Neutrophil (primary cell): ENCODE measurements at regions not wholly inside any gene's neighbourhood (a gene's known extent, or its start where the extent isn't known, plus 50 kb on each side); places are given as distances from the start of the nearest gene placed in this dataset.

Source experiments
- H3K27ac ChIP-seq: fragments of 200-600 bp; sonication (generic); 2 replicates; pipeline ENCODE4 v1.5.1; 2016; ENCODE audit warnings: mild to moderate bottlenecking, moderate library complexity
- H3K27me3 ChIP-seq: fragments of 200-600 bp; sonication (generic); 2 replicates; pipeline ENCODE4 v1.6.0; 2016; ENCODE audit warnings: mild to moderate bottlenecking
- H3K36me3 ChIP-seq: fragments of 200-600 bp; sonication (generic); 2 replicates; pipeline ENCODE4 v1.5.1; 2017
- H3K4me1 ChIP-seq, 2 experiments: fragments of 200-600 bp in 1 of 2; sonication (generic) in 1 of 2; 1 replicate in 1 of 2; 2 replicates in 1 of 2; pipeline versions ENCODE4 v1.5.1 to v1.6.1; 2013 to 2016; ENCODE audit warnings: low read depth in 1 of 2, low read length in 1 of 2, mild to moderate bottlenecking in 1 of 2, moderate library complexity in 1 of 2; ENCODE audit not compliant: control insufficient read depth in 1 of 2, insufficient read depth in 1 of 2
- H3K4me3 ChIP-seq, 2 experiments: fragments of 200-600 bp in 1 of 2; sonication (generic) in 1 of 2; 1 replicate in 1 of 2; 2 replicates in 1 of 2; pipeline ENCODE4 v1.5.1; 2013 to 2016; ENCODE audit warnings: low read depth in 1 of 2, low read length in 1 of 2, mild to moderate bottlenecking in 1 of 2, moderate library complexity in 1 of 2
- H3K9me3 ChIP-seq: fragments of 200-600 bp; sonication (generic); 2 replicates; pipeline ENCODE4 v1.5.1; 2016
- CTCF ChIP-seq: fragments of 200-600 bp; sonication (generic); IDR thresholded peaks from 2 replicates; pipeline ENCODE4 v1.5.1; 2016; ENCODE audit warnings: antibody characterized with exemption

- no peaks in the 10 kb centered on the region for H3K36me3 ChIP-seq
- no peak overlapping the region for H3K4me3 ChIP-seq
- H3K4me1 ChIP-seq = no peaks in the 10 kb centered on the region
- H3K27ac ChIP-seq = no peak overlapping the region
- no peaks in the 10 kb centered on the region for H3K9me3 ChIP-seq
- TF ChIP-seq CTCF = no peak
- no peaks in the 10 kb centered on the region for H3K27me3 ChIP-seq
These were observed 282.7 kb downstream of the CNTN3 start for GRCh38 chr3:74331711-74332110.

GRCh38 chr3:74329096-74329495 is 285.4 kb downstream of the CNTN3 start:
- Histone ChIP-seq H3K27ac (no peak overlapping the region), H3K36me3 (no peaks in the 10 kb centered on the region), H3K4me1 (no peaks in the 10 kb centered on the region), H3K4me3 (no peak overlapping the region), H3K27me3 (no peaks in the 10 kb centered on the region), H3K9me3 (no peaks in the 10 kb centered on the region)
- TF ChIP-seq CTCF = no peak

GRCh38 chr3:74328435-74328834 is 286.0 kb downstream of the CNTN3 start:
- Histone ChIP-seq H3K9me3 (no peaks in the 10 kb centered on the region), H3K4me1 (no peaks in the 10 kb centered on the region), H3K4me3 (no peak overlapping the region), H3K27ac (no peak overlapping the region), H3K27me3 (no peaks in the 10 kb centered on the region), H3K36me3 (no peaks in the 10 kb centered on the region)
- no peak for TF ChIP-seq CTCF

- no peaks in the 10 kb centered on the region for H3K27me3 ChIP-seq
- no peak overlapping the region for H3K4me3 ChIP-seq
- no peaks in the 10 kb centered on the region for H3K4me1 ChIP-seq
- no peaks in the 10 kb centered on the region for H3K36me3 ChIP-seq
- H3K9me3 ChIP-seq = no peaks in the 10 kb centered on the region
- H3K27ac ChIP-seq = no peak overlapping the region
- TF ChIP-seq CTCF = no peak
These were observed 299.2 kb downstream of the CNTN3 start for GRCh38 chr3:74315291-74315690.

GRCh38 chr3:74314696-74315095 is 299.8 kb downstream of the CNTN3 start:
- no peaks in the 10 kb centered on the region for H3K4me1 ChIP-seq
- H3K9me3 ChIP-seq = no peaks in the 10 kb centered on the region
- H3K4me3 ChIP-seq = no peak overlapping the region
- H3K27ac ChIP-seq = no peak overlapping the region
- no peak for TF ChIP-seq CTCF
- no peaks in the 10 kb centered on the region for H3K36me3 ChIP-seq
- H3K27me3 ChIP-seq = no peaks in the 10 kb centered on the region

GRCh38 chr3:74309716-74310115 is 304.7 kb downstream of the CNTN3 start:
- no peaks in the 10 kb centered on the region for H3K36me3 ChIP-seq
- no peak for TF ChIP-seq CTCF
- no peaks in the 10 kb centered on the region for H3K9me3 ChIP-seq
- H3K4me3 ChIP-seq = no peak overlapping the region
- H3K27ac ChIP-seq = no peak overlapping the region
- no peaks in the 10 kb centered on the region for H3K4me1 ChIP-seq
- H3K27me3 ChIP-seq = no peaks in the 10 kb centered on the region
